ENCODE measurements at regions not wholly inside any gene's neighbourhood (a gene's known extent, or its start where the extent isn't known, plus 50 kb on each side); places are given as distances from the start of the nearest gene placed in this dataset.

DNA sequence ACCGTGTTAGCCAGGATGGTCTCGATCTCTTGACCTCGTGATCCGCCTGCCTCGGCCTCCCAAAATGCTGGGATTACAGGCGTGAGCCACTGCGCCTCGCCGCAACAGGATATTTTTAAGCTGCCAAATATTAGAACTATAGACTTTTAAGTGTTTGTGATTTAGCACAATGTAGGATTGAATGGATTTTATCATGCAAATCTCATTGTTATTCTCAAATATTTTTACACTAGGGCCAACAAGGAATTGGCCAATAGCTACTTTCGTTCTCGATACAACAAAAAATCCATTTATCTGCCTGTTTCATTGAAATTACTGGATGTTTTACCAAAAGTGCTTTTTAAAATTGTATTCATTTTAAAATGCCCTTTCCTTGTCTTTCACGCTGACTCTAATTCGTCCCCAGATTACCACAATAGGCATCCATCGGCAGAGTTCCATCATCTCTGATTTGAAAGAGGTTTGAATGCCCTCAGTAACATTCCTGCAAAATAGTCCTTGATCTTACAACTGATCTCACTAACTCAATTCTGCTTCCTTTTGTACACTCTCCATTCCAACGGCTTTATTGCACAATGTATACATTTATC lies 99.6 kb upstream of the ROBO2 start:
- Histone ChIP-seq H3K9me3 (replicated peaks; ENCODE audit: control insufficient read depth, insufficient read depth, low read depth, low read length) (no peaks in the 10 kb centered on the region), H2AFZ (ENCODE audit: low read depth, low read length) (no peak overlapping the region), H3K4me3 (no peak overlapping the region), H3K27me3 (ENCODE audit: control insufficient read depth in 2 of 2, insufficient read depth in 2 of 2, low read length in 2 of 2) (no peaks in the 10 kb centered on the region), H3K36me3 (ENCODE audit: control insufficient read depth, insufficient read depth, low read length) (no peaks in the 10 kb centered on the region), H3K27ac (ENCODE audit: extremely low read depth, low read depth, low read length) (no peak overlapping the region), H3K9me1 (ENCODE audit: control insufficient read depth, insufficient read depth, low read length) (no peaks in the 10 kb centered on the region), H3K4me1 (replicated peaks in 1 of 2; ENCODE audit: control insufficient read depth in 2 of 2, insufficient read depth in 2 of 2, low read length in 2 of 2) (no peaks in the 10 kb centered on the region), H3K9ac (ENCODE audit: insufficient read depth in 1 of 2, low read depth in 2 of 2, low read length in 2 of 2) (no peak overlapping the region), H4K20me1 (replicated peaks; ENCODE audit: control insufficient read depth, insufficient read depth, low read length) (no peaks in the 10 kb centered on the region), H3K79me2 (ENCODE audit: control insufficient read depth, insufficient read depth, low read length) (no peaks in the 10 kb centered on the region), H3K4me2 (ENCODE audit: insufficient read depth, low read length) (no peak overlapping the region)
- intact Hi-C loops (cut with micrococcal nuclease) (no loop called here), in situ Hi-C loops (cut with MboI) (no loop called here)
- no peak for FAIRE-seq
- ChIA-PET CTCF (ENCODE audit: low intra/inter-chr PET ratio) (no interaction called here), POLR2A (no interaction called here)
- DNase-seq (ENCODE audit: extremely low read depth in 1 of 4, low spot score in 3 of 4), result no peak
- TF ChIP-seq ZNF707 (CRISPR knock-in tag; conservative IDR thresholded peaks at IDR 0.05) (no peak), MEIS2 (IDR thresholded peaks at IDR 0.05; ENCODE audit: partially characterized antibody) (no peak), HMG20A (CRISPR knock-in tag; conservative IDR thresholded peaks at IDR 0.05) (no peak), ZNF79 (CRISPR knock-in tag; IDR thresholded peaks at IDR 0.05; ENCODE audit: low read depth) (no peak)
- TF ChIP-seq, protein P1, sequence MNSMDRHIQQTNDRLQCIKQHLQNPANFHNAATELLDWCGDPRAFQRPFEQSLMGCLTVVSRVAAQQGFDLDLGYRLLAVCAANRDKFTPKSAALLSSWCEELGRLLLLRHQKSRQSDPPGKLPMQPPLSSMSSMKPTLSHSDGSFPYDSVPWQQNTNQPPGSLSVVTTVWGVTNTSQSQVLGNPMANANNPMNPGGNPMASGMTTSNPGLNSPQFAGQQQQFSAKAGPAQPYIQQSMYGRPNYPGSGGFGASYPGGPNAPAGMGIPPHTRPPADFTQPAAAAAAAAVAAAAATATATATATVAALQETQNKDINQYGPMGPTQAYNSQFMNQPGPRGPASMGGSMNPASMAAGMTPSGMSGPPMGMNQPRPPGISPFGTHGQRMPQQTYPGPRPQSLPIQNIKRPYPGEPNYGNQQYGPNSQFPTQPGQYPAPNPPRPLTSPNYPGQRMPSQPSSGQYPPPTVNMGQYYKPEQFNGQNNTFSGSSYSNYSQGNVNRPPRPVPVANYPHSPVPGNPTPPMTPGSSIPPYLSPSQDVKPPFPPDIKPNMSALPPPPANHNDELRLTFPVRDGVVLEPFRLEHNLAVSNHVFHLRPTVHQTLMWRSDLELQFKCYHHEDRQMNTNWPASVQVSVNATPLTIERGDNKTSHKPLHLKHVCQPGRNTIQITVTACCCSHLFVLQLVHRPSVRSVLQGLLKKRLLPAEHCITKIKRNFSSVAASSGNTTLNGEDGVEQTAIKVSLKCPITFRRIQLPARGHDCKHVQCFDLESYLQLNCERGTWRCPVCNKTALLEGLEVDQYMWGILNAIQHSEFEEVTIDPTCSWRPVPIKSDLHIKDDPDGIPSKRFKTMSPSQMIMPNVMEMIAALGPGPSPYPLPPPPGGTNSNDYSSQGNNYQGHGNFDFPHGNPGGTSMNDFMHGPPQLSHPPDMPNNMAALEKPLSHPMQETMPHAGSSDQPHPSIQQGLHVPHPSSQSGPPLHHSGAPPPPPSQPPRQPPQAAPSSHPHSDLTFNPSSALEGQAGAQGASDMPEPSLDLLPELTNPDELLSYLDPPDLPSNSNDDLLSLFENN (IDR thresholded peaks at IDR 0.05; ENCODE audit: low read depth in 2 of 2, low read length in 2 of 2), result no peak
- ATAC-seq, result no peak
- no TSS peak for BruUV-seq (replicated peaks)
- WGBS (ENCODE audit: insufficient coverage, low coverage, missing lambda C conversion rate), result under 1% methylated on average over 15 of the region's 15 CpGs

All from K562 (cell line).